ENCODE measurements at regions not wholly inside any gene's neighbourhood (a gene's known extent, or its start where the extent isn't known, plus 50 kb on each side); places are given as distances from the start of the nearest gene placed in this dataset.

DNA sequence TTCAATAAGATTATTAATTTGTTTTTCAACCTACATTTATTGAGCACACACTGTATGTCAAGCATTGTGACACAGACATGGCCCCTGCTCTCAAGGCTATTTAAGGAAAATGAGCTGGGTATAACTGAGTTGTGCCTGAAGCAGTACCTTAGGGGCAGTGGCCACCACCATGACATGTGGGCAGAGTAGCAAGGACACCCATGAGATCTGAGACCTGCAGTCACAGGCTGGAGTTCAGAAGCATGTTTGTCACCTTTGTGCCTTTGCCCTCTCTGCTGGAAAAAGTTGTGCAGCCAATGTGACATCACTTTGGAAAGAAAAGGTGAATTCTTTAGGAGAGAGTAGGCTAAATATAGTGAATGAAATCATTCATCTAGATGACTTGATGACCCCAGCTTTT lies 501.3 kb downstream of the BCOR start (continued):
- TF ChIP-seq, protein P1, sequence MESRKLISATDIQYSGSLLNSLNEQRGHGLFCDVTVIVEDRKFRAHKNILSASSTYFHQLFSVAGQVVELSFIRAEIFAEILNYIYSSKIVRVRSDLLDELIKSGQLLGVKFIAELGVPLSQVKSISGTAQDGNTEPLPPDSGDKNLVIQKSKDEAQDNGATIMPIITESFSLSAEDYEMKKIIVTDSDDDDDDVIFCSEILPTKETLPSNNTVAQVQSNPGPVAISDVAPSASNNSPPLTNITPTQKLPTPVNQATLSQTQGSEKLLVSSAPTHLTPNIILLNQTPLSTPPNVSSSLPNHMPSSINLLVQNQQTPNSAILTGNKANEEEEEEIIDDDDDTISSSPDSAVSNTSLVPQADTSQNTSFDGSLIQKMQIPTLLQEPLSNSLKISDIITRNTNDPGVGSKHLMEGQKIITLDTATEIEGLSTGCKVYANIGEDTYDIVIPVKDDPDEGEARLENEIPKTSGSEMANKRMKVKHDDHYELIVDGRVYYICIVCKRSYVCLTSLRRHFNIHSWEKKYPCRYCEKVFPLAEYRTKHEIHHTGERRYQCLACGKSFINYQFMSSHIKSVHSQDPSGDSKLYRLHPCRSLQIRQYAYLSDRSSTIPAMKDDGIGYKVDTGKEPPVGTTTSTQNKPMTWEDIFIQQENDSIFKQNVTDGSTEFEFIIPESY (IDR thresholded peaks at IDR 0.05): no peak
- TF ChIP-seq EGR1 (IDR thresholded peaks at IDR 0.05; ENCODE audit: low read depth in 2 of 2): no peak
- TF ChIP-seq, protein P2, sequence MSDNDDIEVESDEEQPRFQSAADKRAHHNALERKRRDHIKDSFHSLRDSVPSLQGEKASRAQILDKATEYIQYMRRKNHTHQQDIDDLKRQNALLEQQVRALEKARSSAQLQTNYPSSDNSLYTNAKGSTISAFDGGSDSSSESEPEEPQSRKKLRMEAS (IDR thresholded peaks at IDR 0.05): no peak
- no peak for TF ChIP-seq RAD21 (IDR thresholded peaks at IDR 0.05)
- no peak for TF ChIP-seq RXRA (IDR thresholded peaks at IDR 0.05)
- TF ChIP-seq TAF1 (conservative IDR thresholded peaks at IDR 0.05): no peak

DNA sequence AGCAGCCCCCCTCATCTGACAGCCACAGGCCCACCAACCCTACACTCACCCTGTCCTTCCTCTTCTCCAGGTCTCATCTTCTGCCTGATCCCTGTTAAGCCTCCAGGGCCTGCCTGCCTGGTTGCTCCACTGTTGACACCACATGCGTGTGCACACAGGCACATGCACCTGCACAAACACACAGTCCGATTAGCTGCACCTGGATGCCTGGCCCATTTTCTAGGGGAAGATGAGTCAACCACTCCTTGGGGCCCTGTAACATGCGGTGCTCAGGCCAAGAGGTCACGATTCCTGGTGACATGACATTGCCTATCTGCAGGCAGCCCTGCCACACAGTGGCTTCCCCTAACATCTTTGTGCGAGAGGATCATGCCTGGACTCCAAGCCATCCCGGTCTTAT lies 498.4 kb downstream of the BCOR start:
- no peak for DNase-seq (ENCODE audit: low spot score)
- H3K4me1 ChIP-seq (ENCODE audit: control insufficient read depth in 4 of 4, insufficient read depth in 4 of 4, low read length in 3 of 4): no peaks in the 10 kb centered on the region
- no peak overlapping the region for H3K9ac ChIP-seq (ENCODE audit: low read depth in 1 of 2, low read length in 2 of 2)
- H3K9me3 ChIP-seq (ENCODE audit: control insufficient read depth in 4 of 4, low read length in 3 of 4): no peaks in the 10 kb centered on the region
- 90% methylated on average over 6 of the region's 6 CpGs for WGBS
- H3K27ac ChIP-seq (ENCODE audit: low read depth in 1 of 2, low read length in 2 of 2): no peak overlapping the region
- no peak for TF ChIP-seq FOXA2 (IDR thresholded peaks at IDR 0.05)
- no peaks in the 10 kb centered on the region for H3K36me3 ChIP-seq (ENCODE audit: control insufficient read depth in 4 of 4, insufficient read depth in 3 of 4, low read depth in 1 of 4, low read length in 3 of 4)
- no peaks in the 10 kb centered on the region for H3K27me3 ChIP-seq (ENCODE audit: control insufficient read depth in 4 of 4, insufficient read depth in 4 of 4, low read length in 3 of 4)
- no peak overlapping the region for H3K4me3 ChIP-seq (ENCODE audit: low read depth in 1 of 3, low read length in 3 of 3)

DNA sequence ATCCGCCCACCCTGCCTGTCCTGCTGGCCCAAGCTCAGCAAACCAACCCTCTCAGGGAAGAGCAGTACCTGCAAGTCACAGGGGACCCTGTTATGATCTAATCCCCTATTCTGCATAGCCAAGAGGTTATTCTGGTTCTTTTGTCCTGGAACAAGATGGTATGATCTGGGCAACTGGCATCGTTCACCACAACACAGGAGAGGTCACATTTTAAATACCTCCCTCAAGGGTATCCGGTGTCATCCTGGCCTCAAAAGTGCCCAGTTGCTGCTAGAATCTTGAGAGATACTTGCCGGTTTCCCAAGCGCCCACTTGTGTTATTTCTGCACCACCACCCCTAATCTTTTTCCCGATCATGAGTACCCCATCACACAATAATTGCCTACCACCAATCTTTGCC lies 497.5 kb downstream of the BCOR start:
- H3K9ac ChIP-seq (ENCODE audit: low read depth in 1 of 2, low read length in 2 of 2): no peak overlapping the region
- no peak overlapping the region for H3K4me3 ChIP-seq (ENCODE audit: low read depth in 1 of 3, low read length in 3 of 3)
- H3K9me3 ChIP-seq (ENCODE audit: control insufficient read depth in 4 of 4, low read length in 3 of 4): no peaks in the 10 kb centered on the region
- H3K36me3 ChIP-seq (ENCODE audit: control insufficient read depth in 4 of 4, insufficient read depth in 3 of 4, low read depth in 1 of 4, low read length in 3 of 4): no peaks in the 10 kb centered on the region
- no peak for DNase-seq (ENCODE audit: low spot score)
- no peaks in the 10 kb centered on the region for H3K4me1 ChIP-seq (ENCODE audit: control insufficient read depth in 4 of 4, insufficient read depth in 4 of 4, low read length in 3 of 4)
- 93% methylated on average over 6 of the region's 6 CpGs for WGBS
- no peak for TF ChIP-seq JUND (IDR thresholded peaks at IDR 0.05)
- no peak for TF ChIP-seq YY1 (IDR thresholded peaks at IDR 0.05)
- no peak for TF ChIP-seq FOXA1 (IDR thresholded peaks at IDR 0.05)
- TF ChIP-seq, protein P3, sequence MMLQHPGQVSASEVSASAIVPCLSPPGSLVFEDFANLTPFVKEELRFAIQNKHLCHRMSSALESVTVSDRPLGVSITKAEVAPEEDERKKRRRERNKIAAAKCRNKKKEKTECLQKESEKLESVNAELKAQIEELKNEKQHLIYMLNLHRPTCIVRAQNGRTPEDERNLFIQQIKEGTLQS (IDR thresholded peaks at IDR 0.05): no peak
- no peak for TF ChIP-seq EGR1 (IDR thresholded peaks at IDR 0.05; ENCODE audit: low read depth in 2 of 2)
- TF ChIP-seq, protein P4, sequence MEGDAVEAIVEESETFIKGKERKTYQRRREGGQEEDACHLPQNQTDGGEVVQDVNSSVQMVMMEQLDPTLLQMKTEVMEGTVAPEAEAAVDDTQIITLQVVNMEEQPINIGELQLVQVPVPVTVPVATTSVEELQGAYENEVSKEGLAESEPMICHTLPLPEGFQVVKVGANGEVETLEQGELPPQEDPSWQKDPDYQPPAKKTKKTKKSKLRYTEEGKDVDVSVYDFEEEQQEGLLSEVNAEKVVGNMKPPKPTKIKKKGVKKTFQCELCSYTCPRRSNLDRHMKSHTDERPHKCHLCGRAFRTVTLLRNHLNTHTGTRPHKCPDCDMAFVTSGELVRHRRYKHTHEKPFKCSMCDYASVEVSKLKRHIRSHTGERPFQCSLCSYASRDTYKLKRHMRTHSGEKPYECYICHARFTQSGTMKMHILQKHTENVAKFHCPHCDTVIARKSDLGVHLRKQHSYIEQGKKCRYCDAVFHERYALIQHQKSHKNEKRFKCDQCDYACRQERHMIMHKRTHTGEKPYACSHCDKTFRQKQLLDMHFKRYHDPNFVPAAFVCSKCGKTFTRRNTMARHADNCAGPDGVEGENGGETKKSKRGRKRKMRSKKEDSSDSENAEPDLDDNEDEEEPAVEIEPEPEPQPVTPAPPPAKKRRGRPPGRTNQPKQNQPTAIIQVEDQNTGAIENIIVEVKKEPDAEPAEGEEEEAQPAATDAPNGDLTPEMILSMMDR (IDR thresholded peaks at IDR 0.05; ENCODE audit: low read depth, low read length, missing input control): no peak
- no peak for TF ChIP-seq GABPA (IDR thresholded peaks at IDR 0.05 in 1 of 2, conservative IDR thresholded peaks at IDR 0.05 in 1 of 2)
- no peak for TF ChIP-seq NR2F2 (IDR thresholded peaks at IDR 0.05)
- no peak for TF ChIP-seq TAF1 (conservative IDR thresholded peaks at IDR 0.05)
- H3K27ac ChIP-seq (ENCODE audit: low read depth in 1 of 2, low read length in 2 of 2): no peak overlapping the region
- no peaks in the 10 kb centered on the region for H3K27me3 ChIP-seq (ENCODE audit: control insufficient read depth in 4 of 4, insufficient read depth in 4 of 4, low read length in 3 of 4)
